HEK293 (cell line): ENCODE measurements at regions not wholly inside any gene's neighbourhood (a gene's known extent, or its start where the extent isn't known, plus 50 kb on each side); places are given as distances from the start of the nearest gene placed in this dataset.

Source experiments
- CTCF ChIP-seq: fragments of 450-650 bp; formaldehyde crosslinking; IDR thresholded peaks from 2 replicates; pipeline ENCODE4 v1.5.1; 2016; ENCODE audit warnings: missing biosample characterization, missing genetic modification characterization
- GLI4 ChIP-seq: fragments of 450-650 bp; formaldehyde crosslinking; IDR thresholded peaks from 2 replicates; pipeline ENCODE4 v1.5.1; 2016; ENCODE audit warnings: missing biosample characterization, missing genetic modification characterization
- PRDM10 ChIP-seq: fragments of 450-650 bp; formaldehyde crosslinking; IDR thresholded peaks from 2 replicates; pipeline ENCODE4 v1.5.1; 2016; ENCODE audit warnings: missing biosample characterization, missing genetic modification characterization
- REST ChIP-seq: fragments of 450-650 bp; formaldehyde crosslinking; IDR thresholded peaks from 2 replicates; pipeline ENCODE4 v1.5.1; 2016; ENCODE audit warnings: missing biosample characterization, missing genetic modification characterization
- SP2 ChIP-seq: fragments of 450-650 bp; formaldehyde crosslinking; IDR thresholded peaks from 2 replicates; pipeline ENCODE4 v1.5.1; 2016; ENCODE audit warnings: missing biosample characterization, missing genetic modification characterization
- ZNF202 ChIP-seq: fragments of 450-650 bp; formaldehyde crosslinking; IDR thresholded peaks from 2 replicates; pipeline ENCODE4 v1.5.1; 2016; ENCODE audit warnings: missing biosample characterization, missing genetic modification characterization, borderline replicate concordance
- ZNF274 ChIP-seq, 2 experiments: fragments of 200-500 bp in 1 of 2; fragments of 450-650 bp in 1 of 2; sonication (Bioruptor generic) in 1 of 2; formaldehyde crosslinking in 1 of 2; IDR thresholded peaks; 2 replicates each; pipeline versions ENCODE4 v1.5.1 to v1.6.1; 2014 to 2016; ENCODE audit warnings: borderline replicate concordance in 1 of 2, inconsistent platforms in 1 of 2, low read length in 1 of 2, missing biosample characterization in 1 of 2, missing genetic modification characterization in 1 of 2
- ZNF677 ChIP-seq: fragments of 450-650 bp; IDR thresholded peaks from 2 replicates; pipeline ENCODE4 v1.5.0; 2018; ENCODE audit warnings: missing biosample characterization, mild to moderate bottlenecking, missing genetic modification characterization, moderate library complexity

GRCh38 chr4:103478734-103479133 is 241.1 kb downstream of the TACR3 start:
- no peak for TF ChIP-seq PRDM10 (tag by site-specific recombination)
- no peak for TF ChIP-seq CTCF (tag by site-specific recombination)
- no peak for TF ChIP-seq ZNF274 (IDR thresholded peaks at IDR 0.05; ENCODE audit: low read length)
- TF ChIP-seq ZNF274 (tag by site-specific recombination; IDR thresholded peaks at IDR 0.05; ENCODE audit: borderline replicate concordance): no peak
- TF ChIP-seq ZNF202: no peak
- TF ChIP-seq GLI4 (tag by site-specific recombination): no peak
- TF ChIP-seq ZNF677 (tag by site-specific recombination): no peak
- no peak for TF ChIP-seq SP2 (tag by site-specific recombination)
- no peak for TF ChIP-seq REST (tag by site-specific recombination)
